Subcutaneous abdominal adipose tissue (tissue), 5 donors: ENCODE measurements at regions not wholly inside any gene's neighbourhood (a gene's known extent, or its start where the extent isn't known, plus 50 kb on each side); places are given as distances from the start of the nearest gene placed in this dataset.

Experiments
- H3K27ac ChIP-seq: one replicate; pipeline ENCODE4 v1.7.0; 2013; ENCODE audit warnings: low read depth, mild to moderate bottlenecking, inconsistent platforms, low read length, moderate library complexity
- H3K27me3 ChIP-seq, 5 donors: one replicate each; pipeline ENCODE4 v1.7.0; 2013; ENCODE audit warnings: low read length in 5 of 5, inconsistent platforms in 1 of 5; ENCODE audit not compliant: control insufficient read depth in 5 of 5, insufficient read depth in 4 of 5
- H3K36me3 ChIP-seq, 5 donors: one replicate each; pipeline ENCODE4 v1.7.0; 2013; ENCODE audit warnings: low read length in 5 of 5; ENCODE audit not compliant: control insufficient read depth in 5 of 5, insufficient read depth in 5 of 5
- H3K4me1 ChIP-seq, 5 donors: one replicate each; pipeline ENCODE4 v1.7.0; 2013; ENCODE audit warnings: low read length in 5 of 5, mild to moderate bottlenecking in 3 of 5, moderate library complexity in 1 of 5; ENCODE audit not compliant: control insufficient read depth in 5 of 5, insufficient read depth in 5 of 5
- H3K4me3 ChIP-seq, 5 donors: one replicate each; pipeline ENCODE4 v1.7.0; 2013; ENCODE audit warnings: low read length in 5 of 5, low read depth in 1 of 5
- H3K9ac ChIP-seq, 5 donors: one replicate each; pipeline ENCODE4 v1.7.0; 2013; ENCODE audit warnings: low read length in 5 of 5, mild to moderate bottlenecking in 4 of 5, moderate library complexity in 3 of 5
- H3K9me3 ChIP-seq, 5 donors: one replicate each; pipeline ENCODE4 v1.7.0; 2013; ENCODE audit warnings: low read length in 5 of 5; ENCODE audit not compliant: control insufficient read depth in 5 of 5
- donor health status: healthy.
- donor health status: healthy.
- donor health status: healthy.
- donor health status: healthy.
- donor health status: healthy.

- Histone ChIP-seq H3K27me3 (no peaks in the 10 kb centered on the region), H3K36me3 (no peaks in the 10 kb centered on the region), H3K9ac (no peak overlapping the region), H3K9me3 (peaks cover 0 to 4% (median 0%) of the 10 kb centered on the region in 5 donors), H3K4me1 (no peaks in the 10 kb centered on the region), H3K27ac (no peak overlapping the region), H3K4me3 (no peak overlapping the region)
These were observed 54.7 kb upstream of the EGFR start for GRCh38 chr7:54964136-54964535.

DNA sequence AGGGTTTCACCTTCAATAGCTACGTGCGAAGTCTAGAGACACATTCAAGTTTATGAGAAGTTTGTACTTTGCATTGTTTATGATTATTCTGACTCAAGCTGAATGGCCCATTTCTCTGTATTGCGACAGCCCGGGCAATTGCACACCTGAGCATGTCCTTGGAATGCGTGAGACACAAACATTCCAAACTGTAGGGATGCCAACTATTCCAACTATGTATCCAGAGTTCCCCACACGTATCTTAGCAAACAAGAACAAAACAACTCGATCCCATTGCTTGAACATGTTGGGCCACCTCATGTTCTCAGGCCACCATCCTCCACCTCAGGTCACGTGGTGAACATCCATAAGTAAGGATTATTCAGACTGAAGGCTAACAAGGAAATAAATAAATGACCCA lies 51.4 kb upstream of the EGFR start:
- no peak overlapping the region for H3K27ac ChIP-seq
- no peak overlapping the region for H3K4me3 ChIP-seq
- peaks cover 0 to 4% (median 0%) of the 10 kb centered on the region in 5 donors for H3K27me3 ChIP-seq
- peaks cover 2 to 15% (median 4%) of the 10 kb centered on the region in 5 donors for H3K9me3 ChIP-seq
- no peaks in the 10 kb centered on the region for H3K4me1 ChIP-seq
- H3K9ac ChIP-seq, result no peak overlapping the region
- H3K36me3 ChIP-seq, result no peaks in the 10 kb centered on the region

DNA sequence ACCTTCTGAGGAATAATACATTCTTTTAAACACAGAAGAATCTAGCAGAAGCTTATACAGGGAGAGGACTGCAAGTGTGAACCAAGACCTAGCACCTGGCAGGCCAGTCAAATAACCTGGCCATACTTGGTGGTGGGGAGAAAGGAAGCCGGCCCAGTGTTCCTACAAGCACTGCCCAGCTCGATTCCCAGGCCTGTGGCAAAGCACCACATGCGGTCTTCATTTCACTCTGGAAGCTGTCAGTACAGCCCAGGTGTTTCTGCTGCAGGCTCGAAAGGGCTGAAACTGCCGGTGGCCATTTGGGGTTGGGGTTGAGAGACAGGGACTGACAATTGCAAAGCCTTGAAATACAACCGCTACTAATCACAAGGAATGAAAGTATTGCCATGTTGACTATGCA lies 50.8 kb upstream of the EGFR start:
- peaks cover 2 to 20% (median 4%) of the 10 kb centered on the region in 5 donors for H3K9me3 ChIP-seq
- H3K9ac ChIP-seq, result no peak overlapping the region
- no peaks in the 10 kb centered on the region for H3K36me3 ChIP-seq
- H3K27me3 ChIP-seq, result peaks cover 0 to 4% (median 0%) of the 10 kb centered on the region in 5 donors
- H3K4me1 ChIP-seq, result no peaks in the 10 kb centered on the region
- no peak overlapping the region for H3K4me3 ChIP-seq
- no peak overlapping the region for H3K27ac ChIP-seq
